ENCODE measurements at regions not wholly inside any gene's neighbourhood (a gene's known extent, or its start where the extent isn't known, plus 50 kb on each side); places are given as distances from the start of the nearest gene placed in this dataset.

DNA sequence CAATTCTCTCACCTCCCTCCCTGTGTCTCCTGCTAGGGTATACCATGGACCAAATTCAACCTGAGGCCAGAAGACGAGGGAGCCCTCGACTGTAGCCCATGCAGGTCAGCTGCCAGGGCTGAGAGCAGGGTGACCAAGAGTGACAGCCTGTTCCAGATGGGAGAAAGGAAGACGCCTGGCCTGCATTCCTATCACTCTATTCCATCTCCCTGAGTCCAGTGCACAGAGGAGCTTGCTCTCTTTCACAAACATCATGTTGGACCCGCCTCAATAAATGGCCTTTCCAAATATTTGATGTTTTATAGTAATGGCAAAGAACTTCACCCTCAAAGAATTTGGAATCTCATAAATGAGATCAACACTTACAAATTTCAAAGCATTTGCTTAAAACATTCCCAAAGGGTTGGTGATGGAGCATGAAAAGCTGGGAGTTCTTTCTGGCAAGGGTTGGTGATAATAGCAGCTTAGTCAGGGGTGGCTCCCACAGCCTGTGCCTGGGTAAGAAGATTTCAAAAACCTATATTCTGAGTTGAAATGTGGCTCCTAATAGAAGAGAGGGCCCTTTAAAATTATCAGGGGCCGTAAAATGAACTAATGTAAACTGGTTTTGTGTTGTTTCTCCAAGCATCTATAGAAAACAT lies 393.1 kb downstream of the EFNA5 start:
- TF ChIP-seq EGR1 (IDR thresholded peaks at IDR 0.05): no peak

DNA sequence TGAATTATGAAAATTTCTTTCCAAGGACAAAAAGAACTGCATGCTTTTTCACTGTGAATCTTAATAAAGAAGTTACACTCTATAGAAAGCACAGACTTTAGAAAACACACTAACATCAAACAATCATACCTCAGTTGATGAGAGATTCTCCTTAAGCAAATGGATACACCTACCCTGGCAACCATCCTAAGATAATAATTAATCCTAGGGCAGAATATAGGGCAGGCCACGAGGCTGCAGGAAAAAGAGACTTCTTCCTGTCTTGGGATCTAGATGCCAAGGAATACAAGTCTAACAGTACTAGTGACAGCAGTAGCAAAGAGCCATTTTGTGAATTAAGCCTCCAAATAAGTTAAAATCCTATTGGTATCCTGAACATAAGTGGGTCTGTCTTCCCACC lies 395.4 kb downstream of the EFNA5 start:
- TF ChIP-seq, protein P1, sequence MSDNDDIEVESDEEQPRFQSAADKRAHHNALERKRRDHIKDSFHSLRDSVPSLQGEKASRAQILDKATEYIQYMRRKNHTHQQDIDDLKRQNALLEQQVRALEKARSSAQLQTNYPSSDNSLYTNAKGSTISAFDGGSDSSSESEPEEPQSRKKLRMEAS (IDR thresholded peaks at IDR 0.05): no peak
- TF ChIP-seq, protein P2, sequence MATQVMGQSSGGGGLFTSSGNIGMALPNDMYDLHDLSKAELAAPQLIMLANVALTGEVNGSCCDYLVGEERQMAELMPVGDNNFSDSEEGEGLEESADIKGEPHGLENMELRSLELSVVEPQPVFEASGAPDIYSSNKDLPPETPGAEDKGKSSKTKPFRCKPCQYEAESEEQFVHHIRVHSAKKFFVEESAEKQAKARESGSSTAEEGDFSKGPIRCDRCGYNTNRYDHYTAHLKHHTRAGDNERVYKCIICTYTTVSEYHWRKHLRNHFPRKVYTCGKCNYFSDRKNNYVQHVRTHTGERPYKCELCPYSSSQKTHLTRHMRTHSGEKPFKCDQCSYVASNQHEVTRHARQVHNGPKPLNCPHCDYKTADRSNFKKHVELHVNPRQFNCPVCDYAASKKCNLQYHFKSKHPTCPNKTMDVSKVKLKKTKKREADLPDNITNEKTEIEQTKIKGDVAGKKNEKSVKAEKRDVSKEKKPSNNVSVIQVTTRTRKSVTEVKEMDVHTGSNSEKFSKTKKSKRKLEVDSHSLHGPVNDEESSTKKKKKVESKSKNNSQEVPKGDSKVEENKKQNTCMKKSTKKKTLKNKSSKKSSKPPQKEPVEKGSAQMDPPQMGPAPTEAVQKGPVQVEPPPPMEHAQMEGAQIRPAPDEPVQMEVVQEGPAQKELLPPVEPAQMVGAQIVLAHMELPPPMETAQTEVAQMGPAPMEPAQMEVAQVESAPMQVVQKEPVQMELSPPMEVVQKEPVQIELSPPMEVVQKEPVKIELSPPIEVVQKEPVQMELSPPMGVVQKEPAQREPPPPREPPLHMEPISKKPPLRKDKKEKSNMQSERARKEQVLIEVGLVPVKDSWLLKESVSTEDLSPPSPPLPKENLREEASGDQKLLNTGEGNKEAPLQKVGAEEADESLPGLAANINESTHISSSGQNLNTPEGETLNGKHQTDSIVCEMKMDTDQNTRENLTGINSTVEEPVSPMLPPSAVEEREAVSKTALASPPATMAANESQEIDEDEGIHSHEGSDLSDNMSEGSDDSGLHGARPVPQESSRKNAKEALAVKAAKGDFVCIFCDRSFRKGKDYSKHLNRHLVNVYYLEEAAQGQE (IDR thresholded peaks at IDR 0.05; ENCODE audit: low read depth): no peak
- TF ChIP-seq TCF12 (IDR thresholded peaks at IDR 0.05; ENCODE audit: low read depth): no peak
- no peak for TF ChIP-seq EP300 (IDR thresholded peaks at IDR 0.05; ENCODE audit: borderline replicate concordance)
- TF ChIP-seq CEBPB (IDR thresholded peaks at IDR 0.05): no peak
- no peak for TF ChIP-seq ZBTB7A (IDR thresholded peaks at IDR 0.05; ENCODE audit: low read depth)
- TF ChIP-seq YY1 (IDR thresholded peaks at IDR 0.05; ENCODE audit: low read depth): no peak
- no peak for TF ChIP-seq TEAD4 (IDR thresholded peaks at IDR 0.05)
- TF ChIP-seq TAF1 (IDR thresholded peaks at IDR 0.05; ENCODE audit: low read depth): no peak
- TF ChIP-seq, protein P3, sequence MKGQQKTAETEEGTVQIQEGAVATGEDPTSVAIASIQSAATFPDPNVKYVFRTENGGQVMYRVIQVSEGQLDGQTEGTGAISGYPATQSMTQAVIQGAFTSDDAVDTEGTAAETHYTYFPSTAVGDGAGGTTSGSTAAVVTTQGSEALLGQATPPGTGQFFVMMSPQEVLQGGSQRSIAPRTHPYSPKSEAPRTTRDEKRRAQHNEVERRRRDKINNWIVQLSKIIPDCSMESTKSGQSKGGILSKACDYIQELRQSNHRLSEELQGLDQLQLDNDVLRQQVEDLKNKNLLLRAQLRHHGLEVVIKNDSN (IDR thresholded peaks at IDR 0.05): no peak
- TF ChIP-seq FOXM1 (IDR thresholded peaks at IDR 0.05; ENCODE audit: borderline replicate concordance, low read depth): no peak
- no peak for TF ChIP-seq NFIC (IDR thresholded peaks at IDR 0.05)
- TF ChIP-seq CREB1 (IDR thresholded peaks at IDR 0.05; ENCODE audit: low read depth): no peak
- no peak for TF ChIP-seq EGR1 (IDR thresholded peaks at IDR 0.05)
- TF ChIP-seq RAD21 (IDR thresholded peaks at IDR 0.05; ENCODE audit: low read depth): no peak

DNA sequence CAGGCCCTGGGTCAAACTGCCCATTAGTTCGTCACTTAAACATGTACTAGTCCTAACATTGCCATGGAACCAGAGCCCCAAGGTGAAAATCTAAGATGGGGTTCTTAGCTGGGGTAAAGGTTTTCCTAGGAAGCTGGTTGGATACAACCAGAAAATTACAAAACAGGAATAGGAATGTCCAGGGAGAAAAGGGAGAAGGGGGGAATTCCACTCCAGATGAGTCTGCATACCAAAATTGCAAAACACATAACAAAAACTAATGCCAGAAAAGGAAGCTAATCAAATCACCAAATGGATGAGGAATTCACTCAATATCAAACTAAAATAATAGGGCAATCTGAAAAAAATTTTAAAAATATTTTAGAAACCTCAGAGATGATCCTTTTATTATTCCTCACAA lies 396.2 kb downstream of the EFNA5 start:
- no peak for TF ChIP-seq EP300 (IDR thresholded peaks at IDR 0.05; ENCODE audit: borderline replicate concordance)
- TF ChIP-seq EGR1 (IDR thresholded peaks at IDR 0.05): no peak
- no peak for TF ChIP-seq TEAD4 (IDR thresholded peaks at IDR 0.05)
- TF ChIP-seq, protein P2 (IDR thresholded peaks at IDR 0.05; ENCODE audit: low read depth): no peak
- no peak for TF ChIP-seq RAD21 (IDR thresholded peaks at IDR 0.05; ENCODE audit: low read depth)
- no peak for TF ChIP-seq TAF1 (IDR thresholded peaks at IDR 0.05; ENCODE audit: low read depth)
- TF ChIP-seq, protein P3 (IDR thresholded peaks at IDR 0.05): no peak

DNA sequence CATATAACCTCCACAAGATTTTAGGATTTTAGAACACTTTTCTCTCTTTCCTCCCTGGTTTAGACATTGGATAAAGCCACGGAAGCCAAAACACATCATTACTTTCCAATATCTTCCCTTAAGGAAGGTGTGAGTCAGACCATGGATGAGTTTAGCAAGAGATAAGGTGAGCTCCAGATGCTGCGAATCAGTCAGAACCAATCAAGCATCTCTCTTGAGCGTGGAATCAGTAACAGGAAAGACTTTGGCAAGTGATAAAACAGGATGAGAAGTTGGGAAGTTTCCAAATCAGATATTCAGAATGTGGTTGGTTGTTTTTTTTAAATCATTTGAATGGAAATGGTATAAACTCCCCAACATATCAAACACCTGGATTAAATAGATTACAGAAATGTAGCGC lies 397.8 kb downstream of the EFNA5 start:
- TF ChIP-seq NFIC (IDR thresholded peaks at IDR 0.05) (no peak), CEBPB (IDR thresholded peaks at IDR 0.05) (no peak), TEAD4 (IDR thresholded peaks at IDR 0.05) (no peak), YY1 (IDR thresholded peaks at IDR 0.05; ENCODE audit: low read depth) (no peak), ZBTB7A (IDR thresholded peaks at IDR 0.05; ENCODE audit: low read depth) (no peak), FOXM1 (IDR thresholded peaks at IDR 0.05; ENCODE audit: borderline replicate concordance, low read depth) (no peak), CREB1 (IDR thresholded peaks at IDR 0.05; ENCODE audit: low read depth) (no peak), TAF1 (IDR thresholded peaks at IDR 0.05; ENCODE audit: low read depth) (no peak), TCF12 (IDR thresholded peaks at IDR 0.05; ENCODE audit: low read depth) (no peak), EP300 (IDR thresholded peaks at IDR 0.05; ENCODE audit: borderline replicate concordance) (no peak), RAD21 (IDR thresholded peaks at IDR 0.05; ENCODE audit: low read depth) (no peak), EGR1 (IDR thresholded peaks at IDR 0.05) (no peak)
- TF ChIP-seq, protein P1 (IDR thresholded peaks at IDR 0.05): no peak
- TF ChIP-seq, protein P3 (IDR thresholded peaks at IDR 0.05): no peak
- TF ChIP-seq, protein P2 (IDR thresholded peaks at IDR 0.05; ENCODE audit: low read depth): no peak
